Hematopoietic multipotent progenitor cell treated with erythropoietin and hydrocortisone succinate and interleukin-3 and kit ligand, for 8 days (in vitro differentiated cells): ENCODE measurements at regions not wholly inside any gene's neighbourhood (a gene's known extent, or its start where the extent isn't known, plus 50 kb on each side); places are given as distances from the start of the nearest gene placed in this dataset.

Source experiments
- DNase-seq: peaks from one replicate; pipeline ENCODE4 v3.0.0-alpha.2; 2015

- DNase-seq = no peak
Observed at GRCh38 chr11:71120471-71120896, 131.9 kb downstream of the SHANK2 start.

GRCh38 chr11:71119656-71120269 is 132.6 kb downstream of the SHANK2 start:
- no peak for DNase-seq

- no peak for DNase-seq
Observed at GRCh38 chr11:71118671-71119250, 133.6 kb downstream of the SHANK2 start.

GRCh38 chr11:71117311-71117710 is 135.1 kb downstream of the SHANK2 start:
- DNase-seq = no peak

GRCh38 chr11:71116693-71117040 is 135.7 kb downstream of the SHANK2 start:
- no peak for DNase-seq

- no peak for DNase-seq
Observed at GRCh38 chr11:71115770-71116692, 136.3 kb downstream of the SHANK2 start.

- DNase-seq = no peak
Observed at GRCh38 chr11:71114124-71114851, 138.1 kb downstream of the SHANK2 start.

- DNase-seq = no peak
Observed at GRCh38 chr11:71112990-71113389, 139.4 kb downstream of the SHANK2 start.

GRCh38 chr11:71112454-71112853 is 139.9 kb downstream of the SHANK2 start:
- no peak for DNase-seq

- DNase-seq = no peak
Observed at GRCh38 chr11:71109586-71109985, 142.8 kb downstream of the SHANK2 start.

GRCh38 chr11:71109186-71109585 is 143.2 kb downstream of the SHANK2 start:
- DNase-seq = no peak

- no peak for DNase-seq
Observed at GRCh38 chr11:71108013-71108865, 144.1 kb downstream of the SHANK2 start.

GRCh38 chr11:71106671-71107070 is 145.7 kb downstream of the SHANK2 start:
- no peak for DNase-seq

- no peak for DNase-seq
Observed at GRCh38 chr11:71103266-71103665, 149.1 kb downstream of the SHANK2 start.

GRCh38 chr11:71102251-71102995 is 150.0 kb downstream of the SHANK2 start:
- no peak for DNase-seq

GRCh38 chr11:71101606-71102005 is 150.8 kb downstream of the SHANK2 start:
- DNase-seq = no peak

GRCh38 chr11:71101046-71101445 is 151.3 kb downstream of the SHANK2 start:
- DNase-seq = no peak

- no peak for DNase-seq
Observed at GRCh38 chr11:71098776-71099175, 153.6 kb downstream of the SHANK2 start.

- no peak for DNase-seq
Observed at GRCh38 chr11:71097506-71098240, 154.7 kb downstream of the SHANK2 start.

GRCh38 chr11:71096751-71097388 is 155.5 kb downstream of the SHANK2 start:
- DNase-seq = no peak
